GM21576 (cell line): ENCODE measurements at regions not wholly inside any gene's neighbourhood (a gene's known extent, or its start where the extent isn't known, plus 50 kb on each side); places are given as distances from the start of the nearest gene placed in this dataset.
A peak's percentile ranks its signal among the peaks of the same experiment; 100 is the strongest.

Experiments used
- ATAC-seq: cut with Tn5 transposase; IDR thresholded peaks from one replicate; pipeline ENCODE4 v1.9.1; 2021; ENCODE audit warnings: mild to moderate bottlenecking, moderate library complexity; ENCODE audit not compliant: unreplicated experiment

DNA sequence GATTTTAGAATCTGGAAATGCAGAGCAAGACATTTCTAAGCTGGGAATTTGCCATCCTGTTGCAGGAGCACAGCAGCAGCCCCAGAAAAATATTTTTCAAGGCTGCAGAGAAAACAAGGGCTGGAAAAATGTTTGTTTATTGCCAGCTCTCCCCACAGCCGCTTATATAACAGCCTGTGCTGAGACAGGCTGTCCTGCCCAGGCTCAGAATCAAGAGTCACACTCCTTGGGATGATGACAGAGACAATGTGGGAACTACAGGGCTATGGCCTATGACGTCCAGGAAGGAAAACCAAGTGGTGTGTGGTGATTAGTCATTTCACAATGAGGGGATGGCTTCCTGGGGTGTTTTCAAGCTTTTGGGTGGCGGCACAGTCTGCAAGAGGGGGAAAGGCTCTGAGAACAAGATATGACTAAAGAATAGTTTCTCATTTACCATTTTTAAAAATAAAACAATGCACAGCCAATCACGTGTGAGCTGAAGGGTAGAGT is 136.3 kb upstream of the SERP2 start:
- ATAC-seq, result peak; percentile 71

DNA sequence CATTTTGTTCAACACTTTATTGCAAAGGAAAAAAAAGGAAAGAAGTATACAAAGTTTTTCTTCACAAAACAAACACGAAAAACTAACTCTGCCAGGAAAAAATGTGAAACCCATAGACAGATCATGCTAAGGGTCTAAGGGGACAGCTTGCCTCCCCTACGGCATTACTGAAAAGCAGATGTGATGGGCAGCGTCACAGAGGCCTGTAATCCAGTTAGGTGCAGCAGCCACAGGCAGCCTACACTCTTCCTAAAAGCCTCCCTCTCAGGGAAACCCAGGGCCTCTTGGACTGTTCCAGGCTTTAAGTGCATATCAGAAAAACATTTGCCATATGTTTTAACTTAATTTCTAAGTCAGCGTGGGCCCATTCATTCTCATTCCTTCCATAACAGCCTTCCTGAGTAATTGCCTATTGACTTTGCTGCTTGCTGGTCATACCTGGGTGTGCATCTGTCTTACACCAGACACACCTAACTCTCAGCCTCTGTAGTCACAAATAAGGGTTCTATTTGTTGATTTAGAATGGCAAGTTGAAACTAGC is 135.7 kb upstream of the SERP2 start:
- ATAC-seq, result no peak

DNA sequence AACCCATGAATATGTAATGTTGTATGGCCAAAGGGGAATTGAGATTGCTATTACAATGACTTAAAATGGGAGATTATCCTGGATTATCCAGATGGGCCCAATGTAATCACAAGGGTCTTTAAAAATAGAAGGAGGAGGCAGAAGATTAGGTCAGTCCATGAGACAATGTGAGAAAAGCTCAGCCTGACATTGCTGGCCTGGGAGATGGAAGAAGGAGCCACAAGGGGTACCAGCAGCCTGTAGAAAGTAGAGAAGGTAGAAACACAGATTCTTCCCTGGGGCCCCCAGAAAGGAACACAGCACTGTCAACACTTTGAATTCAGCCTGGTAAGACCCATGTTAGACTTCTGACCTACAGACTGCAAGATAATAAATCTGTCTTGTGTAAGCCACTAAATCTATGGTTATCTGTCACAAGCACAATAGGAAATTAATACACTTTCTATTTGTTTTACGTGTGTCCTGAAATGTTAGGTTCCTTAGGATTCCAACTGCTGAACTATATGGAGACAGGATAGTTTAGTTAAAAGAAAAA is 132.9 kb upstream of the SERP2 start:
- no peak for ATAC-seq

DNA sequence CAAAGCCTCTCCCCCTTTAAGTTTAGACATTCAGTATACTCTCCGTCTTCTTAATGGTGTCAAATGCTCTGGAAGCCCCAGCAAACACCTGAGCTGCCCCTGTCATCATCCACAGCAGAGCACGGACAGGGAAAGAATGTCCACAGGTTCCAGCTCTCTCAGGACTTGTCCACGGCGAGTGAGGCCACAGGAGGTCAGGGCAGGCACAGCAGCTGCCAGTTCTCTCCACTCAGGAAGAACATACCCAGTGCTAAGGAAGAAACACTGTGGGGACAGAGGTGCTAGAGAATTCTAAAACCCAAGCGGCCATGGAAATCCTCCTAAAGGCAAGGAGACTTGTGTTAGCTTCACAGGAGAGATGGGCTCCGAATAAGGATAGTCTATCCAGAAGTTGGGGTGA is 132.0 kb upstream of the SERP2 start:
- no peak for ATAC-seq

DNA sequence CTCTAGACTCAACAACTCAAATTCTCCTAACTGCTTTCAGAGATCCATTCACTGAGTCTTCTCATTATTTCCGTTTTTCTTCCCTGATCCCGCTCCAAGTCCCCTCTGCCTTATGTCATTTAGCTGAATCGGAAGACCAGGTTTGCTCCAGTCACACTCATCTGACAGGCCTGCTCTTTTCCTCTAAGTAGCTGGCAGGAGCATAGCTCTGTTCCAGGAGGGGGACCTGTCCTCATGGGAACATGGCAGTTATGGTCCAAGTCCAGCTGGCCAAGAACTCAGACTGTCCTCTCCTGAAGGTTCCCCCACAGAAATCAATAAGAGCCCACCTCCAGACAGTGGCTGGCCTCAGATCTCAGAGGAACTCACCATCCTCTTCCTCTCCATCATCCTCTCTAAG is 130.9 kb upstream of the SERP2 start:
- no peak for ATAC-seq

DNA sequence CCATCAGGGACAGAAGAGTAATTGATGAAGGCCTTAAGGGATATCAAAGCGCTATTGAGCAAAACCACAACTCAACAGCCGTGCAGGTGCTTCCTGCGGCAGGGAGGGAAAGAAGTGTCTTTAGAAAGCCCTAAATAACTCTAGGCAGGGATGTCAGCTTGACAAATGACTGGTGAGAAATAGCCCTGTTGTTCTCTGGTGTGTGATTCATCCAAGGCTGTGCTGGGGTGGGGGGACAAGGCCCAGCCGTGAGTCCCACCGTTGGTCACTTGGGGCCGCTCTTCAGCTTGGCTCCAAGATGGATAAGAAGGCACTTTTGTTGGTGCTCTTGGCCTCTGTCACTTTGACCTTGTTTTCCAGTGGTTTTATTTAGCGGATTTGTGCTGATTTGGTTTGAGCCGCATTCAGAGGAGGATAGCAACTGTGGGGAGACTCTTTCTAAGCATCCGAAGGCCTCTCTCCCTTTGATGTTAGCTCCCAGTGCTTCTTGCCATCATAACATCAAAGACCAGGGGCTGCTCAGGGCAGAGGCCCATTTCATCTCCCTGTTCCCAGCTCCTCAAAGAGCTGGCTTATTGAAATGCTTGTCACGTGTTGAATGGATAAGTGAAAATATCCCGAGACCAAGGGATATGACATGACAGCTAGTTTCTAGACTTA is 130.3 kb upstream of the SERP2 start:
- no peak for ATAC-seq

DNA sequence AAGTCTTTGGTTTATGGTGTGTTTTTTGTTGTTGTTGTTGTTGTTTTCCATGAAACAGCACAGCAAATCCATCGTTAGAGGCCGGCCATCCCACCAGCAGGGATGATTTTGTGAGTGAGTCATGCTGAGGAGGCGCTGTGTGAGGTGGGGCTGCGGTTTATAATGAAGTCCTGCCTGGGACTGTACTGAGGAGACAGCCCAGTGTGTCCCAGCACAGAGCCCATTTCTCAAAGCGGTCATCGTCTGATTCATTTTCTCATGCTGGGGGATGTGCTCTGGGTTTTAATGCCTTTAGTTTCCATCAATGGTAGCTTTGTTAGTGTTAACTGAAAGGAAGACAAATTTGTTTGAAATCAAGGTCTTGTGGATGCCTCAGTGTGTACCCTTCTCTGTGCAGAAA is 129.3 kb upstream of the SERP2 start:
- ATAC-seq, result no peak

DNA sequence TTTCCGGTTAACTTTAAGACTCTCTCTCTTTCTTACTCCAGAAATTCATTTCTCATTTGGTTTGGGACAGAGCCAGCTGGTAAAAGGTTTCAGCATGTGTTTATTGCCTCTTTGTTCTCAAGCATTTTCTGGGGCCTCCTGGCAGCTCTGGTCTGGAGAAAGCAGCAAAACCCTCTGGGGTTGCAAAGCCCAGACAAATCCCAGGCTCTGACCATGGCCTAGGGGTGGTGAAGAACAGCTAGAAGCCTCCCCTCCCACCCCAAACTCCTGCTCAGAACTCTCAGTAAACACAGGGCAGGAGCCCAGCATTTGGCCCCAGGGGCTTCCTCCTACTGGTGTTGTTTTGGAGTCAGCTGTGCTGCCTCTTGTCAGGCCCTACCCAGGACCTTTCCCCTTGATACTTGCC is 124.2 kb upstream of the SERP2 start:
- no peak for ATAC-seq

DNA sequence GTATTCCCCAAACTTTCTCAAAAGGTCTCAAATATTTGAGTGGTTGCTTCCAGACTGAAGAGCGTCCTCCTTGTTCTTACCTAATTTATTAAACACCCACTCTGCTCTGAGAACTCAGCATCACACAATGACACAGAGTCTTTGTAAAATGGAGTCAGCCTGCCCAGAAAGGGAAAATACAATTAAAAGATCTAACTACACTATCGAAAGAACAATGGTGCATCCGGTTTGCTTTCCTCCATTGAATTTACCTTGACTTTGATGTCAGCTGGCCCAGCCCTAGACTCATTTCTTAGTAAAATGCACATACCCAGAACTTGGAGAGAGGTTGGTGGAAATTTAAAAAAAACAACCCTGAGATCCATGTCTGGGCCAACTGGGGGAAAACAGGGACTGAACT is 120.7 kb upstream of the SERP2 start:
- no peak for ATAC-seq

DNA sequence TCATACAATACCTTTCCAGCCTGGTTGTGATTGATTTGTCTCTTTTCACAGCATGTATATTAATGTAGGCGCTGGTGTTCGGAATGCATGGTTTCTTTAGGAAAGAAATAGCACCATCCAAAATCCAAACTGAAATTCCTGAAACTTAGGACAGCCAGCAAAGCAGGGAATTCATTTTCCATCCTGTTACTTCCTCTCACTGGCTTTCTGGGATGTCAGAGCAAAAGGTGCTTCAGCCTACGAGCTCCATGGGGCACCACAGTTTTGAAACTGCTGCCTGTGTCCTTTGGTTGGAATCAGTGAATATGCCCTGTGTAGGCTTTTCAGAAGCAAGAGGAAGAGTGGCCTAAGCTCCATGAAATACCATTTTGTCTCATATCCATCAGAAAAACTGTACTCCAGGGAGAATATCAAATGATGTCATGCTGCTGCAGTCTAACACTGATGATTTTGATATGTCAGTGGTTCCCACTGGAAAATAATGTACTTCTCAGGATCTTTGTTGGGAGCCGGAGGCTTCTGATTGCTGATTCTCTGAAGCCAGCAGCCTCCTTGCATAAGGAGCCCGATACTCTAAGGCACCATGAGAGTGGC is 117.8 kb upstream of the SERP2 start:
- no peak for ATAC-seq

DNA sequence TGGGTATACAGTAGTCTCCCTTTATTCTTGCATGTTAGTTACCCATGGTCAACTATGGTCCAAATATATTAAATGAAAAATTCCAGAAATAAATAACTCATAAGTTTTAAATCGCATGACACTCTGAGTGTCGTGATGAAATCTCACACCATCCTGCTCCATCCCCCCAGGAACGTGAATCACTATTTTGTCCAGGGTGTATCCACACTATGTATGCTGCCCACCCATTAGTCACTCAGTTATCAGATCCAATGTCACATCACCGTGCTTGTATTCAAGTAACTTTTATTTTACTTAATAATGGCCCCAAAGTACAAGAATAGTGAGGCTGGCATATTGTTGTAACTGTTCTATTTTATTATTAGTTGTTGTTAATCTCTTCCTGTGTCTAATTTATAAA is 115.8 kb upstream of the SERP2 start:
- ATAC-seq, result no peak

DNA sequence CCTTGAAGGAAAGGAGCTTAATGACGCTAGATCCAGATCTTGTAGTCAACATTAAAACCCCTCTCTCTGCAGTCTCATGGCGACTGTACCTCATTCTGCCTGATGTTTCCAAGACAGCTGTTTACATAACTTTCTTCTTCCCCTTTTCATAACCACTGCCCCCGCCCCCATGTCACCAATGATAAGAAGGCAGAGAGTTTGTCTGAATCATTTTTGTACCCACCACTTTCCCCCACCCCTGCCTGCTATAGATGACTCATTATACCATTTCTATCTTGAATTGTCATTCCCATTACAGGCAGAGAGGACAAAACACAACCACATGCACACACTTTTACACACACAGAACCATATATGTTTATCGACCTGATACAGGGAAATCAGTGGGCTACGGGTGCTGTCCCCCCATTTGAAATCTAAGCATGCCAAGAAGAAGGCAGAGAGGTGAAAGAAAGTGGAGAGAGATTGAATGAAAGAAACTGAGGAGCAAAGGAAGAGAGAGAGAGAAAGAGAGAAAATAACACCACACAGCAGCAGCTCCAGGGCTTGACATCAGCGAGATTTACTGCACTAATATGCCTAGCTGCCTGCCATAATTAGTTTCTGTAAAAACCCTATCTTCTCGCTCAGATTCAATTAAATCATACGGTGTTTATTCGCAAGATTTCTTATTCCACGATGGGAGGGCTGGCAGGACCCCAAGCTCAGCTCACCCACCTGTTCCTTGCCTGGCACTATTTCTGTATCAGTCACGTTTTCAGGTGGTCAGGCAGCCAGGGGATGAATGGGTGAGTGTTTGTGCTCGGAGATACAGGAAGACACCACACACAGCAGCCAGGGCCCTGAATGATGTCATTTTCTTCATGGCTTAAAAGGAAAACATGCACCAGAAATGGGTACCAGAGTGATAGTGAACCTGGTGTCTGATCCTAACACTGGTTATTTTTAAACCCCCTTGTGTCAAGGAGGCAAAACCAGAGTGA is 114.3 kb upstream of the SERP2 start:
- peak; percentile 61 for ATAC-seq

DNA sequence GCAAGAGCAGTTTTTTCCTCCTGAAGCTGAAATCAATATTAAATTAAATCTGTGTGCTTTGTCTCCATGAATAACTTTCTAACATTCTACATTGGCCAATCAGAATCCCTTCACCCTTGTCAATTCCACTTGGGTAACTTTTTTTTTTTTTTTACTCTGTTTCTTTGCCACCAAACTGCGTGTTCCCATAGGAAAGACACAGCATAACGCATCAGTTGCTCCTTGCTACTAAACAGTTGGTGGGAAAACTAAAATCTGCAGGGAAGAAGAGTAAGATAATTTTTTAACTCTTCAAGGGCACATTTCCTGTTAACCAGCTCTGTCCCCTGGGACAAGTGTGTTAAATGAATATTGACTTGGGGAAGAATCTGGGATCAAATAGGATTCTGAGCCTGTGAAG is 113.3 kb upstream of the SERP2 start:
- ATAC-seq, result no peak

DNA sequence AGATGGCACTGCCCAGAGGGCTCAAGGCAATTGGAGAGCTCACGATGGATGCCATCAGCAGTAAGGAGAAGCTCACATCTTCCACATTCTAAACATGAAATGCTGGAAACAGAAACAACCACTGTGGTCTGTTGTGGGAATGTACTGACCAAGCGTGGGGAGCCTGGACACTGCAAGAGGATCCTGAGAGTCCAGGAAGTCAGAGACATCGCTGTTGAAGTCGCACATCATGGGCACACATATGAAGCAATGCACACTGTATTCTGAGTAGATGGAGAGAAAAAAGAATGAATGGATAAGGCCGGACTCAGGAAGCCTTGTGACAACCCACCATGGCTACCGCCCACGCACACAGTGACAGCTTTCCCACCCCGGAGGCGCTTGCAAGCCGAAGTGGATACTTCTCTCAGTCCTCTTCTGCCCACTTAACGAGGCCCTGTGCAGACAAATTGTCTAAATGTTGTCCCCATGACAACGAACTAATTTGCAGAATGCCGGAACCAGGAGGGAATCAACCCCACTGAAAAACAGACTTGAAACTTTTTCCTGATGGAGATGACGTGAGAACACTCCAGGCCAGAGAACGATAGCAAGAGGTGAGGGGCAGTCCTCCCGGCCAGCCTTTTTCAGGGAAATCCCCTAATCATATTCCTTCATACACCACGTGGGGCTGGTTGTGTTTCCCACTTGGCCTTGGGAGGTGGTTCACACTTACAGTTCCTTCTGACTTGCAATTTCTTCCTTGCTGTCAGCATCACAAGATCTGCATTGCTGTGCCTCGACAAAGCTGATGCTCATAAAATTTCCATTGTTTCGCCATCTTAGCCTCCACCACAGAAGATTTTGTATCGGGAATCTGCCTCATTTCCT is 109.6 kb upstream of the SERP2 start:
- ATAC-seq, result no peak

DNA sequence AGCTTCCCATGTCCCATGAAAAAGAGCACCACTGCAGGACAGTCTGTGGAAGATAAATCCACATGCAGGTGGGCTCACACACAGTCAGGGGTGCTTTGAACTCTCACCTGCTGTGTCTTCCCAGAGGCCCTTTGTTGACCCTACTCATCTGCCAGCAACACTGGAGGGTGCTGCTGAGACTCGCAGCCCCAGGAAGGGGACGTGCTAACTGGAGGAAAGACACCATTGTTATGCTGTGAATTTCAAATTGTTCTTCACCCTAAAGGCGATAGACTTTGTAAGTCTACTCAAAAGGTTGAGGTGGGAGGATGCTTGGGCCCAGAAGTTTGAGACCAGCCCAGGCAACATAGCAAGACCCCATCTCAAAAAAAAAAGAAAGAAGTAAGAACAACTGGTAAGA is 107.3 kb upstream of the SERP2 start:
- no peak for ATAC-seq

DNA sequence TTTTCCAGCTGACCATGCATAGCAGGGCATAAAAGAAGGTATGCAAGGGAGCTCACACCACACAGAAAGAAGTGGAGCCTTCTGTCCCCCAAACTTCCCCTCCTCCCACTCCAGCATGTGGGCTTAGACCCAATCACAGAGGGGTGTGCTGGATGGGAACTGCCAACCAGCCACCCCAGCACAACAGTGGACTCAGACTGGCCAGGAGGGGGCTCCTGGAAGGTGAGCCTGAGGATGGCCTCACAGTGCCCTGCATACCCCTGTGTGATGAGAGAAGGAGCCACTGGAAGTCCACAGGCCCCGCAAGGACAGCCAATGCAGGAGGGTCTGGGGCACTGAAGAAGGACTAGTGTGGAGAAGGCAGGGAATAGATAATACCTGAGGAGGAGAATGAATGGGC is 106.9 kb upstream of the SERP2 start:
- no peak for ATAC-seq

DNA sequence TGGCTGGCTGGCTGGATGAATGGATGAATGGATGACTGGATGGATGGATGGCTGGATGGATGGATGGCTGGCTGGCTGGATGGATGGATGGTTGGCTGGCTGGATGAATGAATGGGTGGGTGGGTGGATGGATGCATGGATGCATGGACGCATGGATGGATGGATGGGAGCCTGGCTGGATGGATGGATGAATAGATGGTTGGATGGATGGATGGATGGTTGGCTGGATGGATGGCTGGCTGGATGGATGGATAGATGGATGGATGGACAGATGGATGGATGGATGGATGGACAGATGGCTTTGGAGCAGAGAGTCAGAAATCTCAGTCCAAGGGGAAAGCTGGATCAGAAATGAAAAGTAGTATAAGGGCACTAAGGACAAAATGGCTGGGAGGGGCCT is 106.4 kb upstream of the SERP2 start:
- no peak for ATAC-seq

DNA sequence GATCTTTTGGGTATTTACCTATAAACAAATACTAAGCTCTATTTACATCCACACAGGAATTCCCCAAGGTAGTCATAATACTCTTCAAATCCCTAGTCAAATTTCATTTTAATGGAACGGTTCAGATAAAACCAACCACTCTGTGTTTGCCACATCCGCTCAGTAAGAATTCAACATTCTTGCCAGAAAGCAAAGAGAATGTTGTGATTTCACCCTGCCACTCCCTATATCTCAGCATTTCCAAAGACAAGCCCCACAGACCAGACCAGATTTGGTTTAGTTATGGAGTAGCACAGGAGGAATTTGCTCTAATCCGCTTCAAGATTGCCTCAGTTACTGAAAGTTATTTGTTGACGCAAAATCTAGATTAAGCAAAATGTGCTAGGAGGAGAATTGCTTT is 105.6 kb upstream of the SERP2 start:
- no peak for ATAC-seq

DNA sequence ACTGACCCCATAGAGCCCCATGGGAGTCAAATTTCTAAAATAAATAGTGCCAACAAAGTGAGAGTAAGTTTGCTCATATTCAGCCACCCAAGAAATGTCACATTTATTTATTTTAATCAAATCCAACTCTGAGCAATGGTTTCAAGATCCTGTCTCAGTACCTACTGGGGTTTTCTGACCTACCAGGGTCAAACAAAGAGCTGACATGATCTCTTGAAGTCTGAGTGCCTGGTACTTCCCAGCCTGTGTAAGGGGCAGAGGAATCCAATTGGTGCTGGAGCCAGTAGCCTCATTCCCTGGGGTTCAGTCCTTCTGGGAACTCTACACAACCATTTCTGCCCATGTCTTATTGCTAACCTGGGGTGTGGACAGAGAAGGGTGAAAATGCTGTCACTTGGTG is 104.6 kb upstream of the SERP2 start:
- no peak for ATAC-seq

DNA sequence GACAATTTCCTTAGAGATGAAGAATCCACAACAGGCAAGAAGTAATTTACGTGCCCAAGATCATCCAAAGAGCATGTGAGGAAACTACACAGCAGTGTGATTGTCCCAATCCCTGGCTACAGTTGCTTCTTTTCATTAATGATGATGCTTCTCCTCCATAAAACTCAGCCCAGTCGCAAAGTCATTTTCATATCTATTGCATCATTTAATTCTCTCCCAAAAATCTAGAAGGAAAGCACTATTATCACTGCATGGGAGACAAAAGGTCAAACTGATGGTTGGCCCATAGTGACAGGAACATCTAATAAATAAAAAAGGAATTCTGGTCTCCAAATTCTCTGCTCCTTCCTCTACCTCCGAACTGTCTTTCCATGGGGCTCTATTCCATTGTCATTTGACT is 103.5 kb upstream of the SERP2 start:
- no peak for ATAC-seq
